ENCODE measurements at regions not wholly inside any gene's neighbourhood (a gene's known extent, or its start where the extent isn't known, plus 50 kb on each side); places are given as distances from the start of the nearest gene placed in this dataset.

- WGBS, 2 donors (ENCODE audit: extremely low coverage in 2 of 2, insufficient read length in 2 of 2, insufficient replicate concordance in 1 of 2) = no CpG with 5 or more reads among the region's 1 CpG
- Histone ChIP-seq H3K9me3 (replicated peaks in 1 of 2; ENCODE audit: control insufficient read depth in 2 of 2, insufficient read depth in 1 of 2, low read depth in 1 of 2, low read length in 2 of 2) (no peaks in the 10 kb centered on the region), H3K27ac (replicated peaks; ENCODE audit: low read length) (no peak overlapping the region), H3K4me3 (ENCODE audit: low read length in 2 of 2) (no peak overlapping the region), H2AFZ (ENCODE audit: low read length) (no peak overlapping the region), H3K36me3 (replicated peaks in 1 of 2; ENCODE audit: control insufficient read depth in 2 of 2, insufficient read depth in 2 of 2, low read length in 2 of 2) (no peaks in the 10 kb centered on the region), H3K4me2 (ENCODE audit: insufficient read depth, low read length, poor library complexity, severe bottlenecking) (no peak overlapping the region), H2BK5ac (ENCODE audit: low read length) (no peak overlapping the region), H3K14ac (ENCODE audit: low read length) (no peak overlapping the region), H3K18ac (ENCODE audit: low read length) (no peak overlapping the region), H3K23ac (ENCODE audit: low read depth, low read length, poor library complexity) (no peak overlapping the region), H4K8ac (ENCODE audit: low read depth, low read length) (no peak overlapping the region), H4K91ac (ENCODE audit: low read depth, low read length, poor library complexity) (no peak overlapping the region), H3K79me1 (ENCODE audit: low read depth, low read length) (no peaks in the 10 kb centered on the region), H3K27me3 (ENCODE audit: control insufficient read depth in 3 of 3, insufficient read depth in 3 of 3, low read depth in 1 of 3, low read length in 3 of 3) (no peaks in the 10 kb centered on the region), H2BK120ac (ENCODE audit: low read depth, low read length) (no peak overlapping the region), H2BK15ac (ENCODE audit: low read length) (no peak overlapping the region), H3K4me1 (ENCODE audit: control insufficient read depth in 2 of 2, insufficient read depth in 1 of 2, low read depth in 1 of 2, low read length in 2 of 2) (no peaks in the 10 kb centered on the region), H3K9ac (ENCODE audit: low read depth, low read length, poor library complexity) (no peak overlapping the region), H2AK5ac (ENCODE audit: low read depth, low read length) (no peak overlapping the region), H2BK12ac (ENCODE audit: low read length) (no peak overlapping the region), H3K4ac (ENCODE audit: low read length) (no peak overlapping the region)
- no peak for DNase-seq (ENCODE audit: low spot score)
These were observed 424.1 kb upstream of the PIK3C3 start for GRCh38 chr18:41530970-41531369.

DNA sequence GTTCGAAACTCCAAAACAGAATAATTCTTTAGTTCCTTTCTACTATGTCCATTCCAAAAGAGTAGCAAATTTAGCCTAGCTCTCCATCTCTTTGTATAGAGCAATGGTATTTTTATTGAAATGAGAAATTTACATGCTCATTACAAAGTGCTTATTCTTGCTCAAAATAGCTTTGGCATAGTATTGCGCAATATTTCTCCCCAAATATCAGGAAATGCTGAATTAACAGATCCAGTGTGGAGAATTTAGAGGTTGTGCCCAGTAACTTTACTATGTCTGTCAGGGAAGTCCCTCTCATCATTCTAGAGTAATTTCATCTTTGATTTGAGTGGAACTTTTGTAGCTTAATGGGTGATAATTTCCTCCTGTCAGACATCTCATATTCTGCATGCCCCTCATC lies 425.9 kb upstream of the PIK3C3 start:
- Histone ChIP-seq H2AFZ (ENCODE audit: low read length) (no peak overlapping the region), H3K9ac (ENCODE audit: low read depth, low read length, poor library complexity) (no peak overlapping the region), H3K4me3 (ENCODE audit: low read length in 2 of 2) (no peak overlapping the region), H3K4me1 (ENCODE audit: control insufficient read depth in 2 of 2, insufficient read depth in 1 of 2, low read depth in 1 of 2, low read length in 2 of 2) (no peaks in the 10 kb centered on the region), H3K18ac (ENCODE audit: low read length) (no peak overlapping the region), H4K91ac (ENCODE audit: low read depth, low read length, poor library complexity) (no peak overlapping the region), H2BK12ac (ENCODE audit: low read length) (no peak overlapping the region), H2BK120ac (ENCODE audit: low read depth, low read length) (no peak overlapping the region), H3K36me3 (replicated peaks in 1 of 2; ENCODE audit: control insufficient read depth in 2 of 2, insufficient read depth in 2 of 2, low read length in 2 of 2) (no peaks in the 10 kb centered on the region), H3K4me2 (ENCODE audit: insufficient read depth, low read length, poor library complexity, severe bottlenecking) (no peak overlapping the region), H2AK5ac (ENCODE audit: low read depth, low read length) (no peak overlapping the region), H4K8ac (ENCODE audit: low read depth, low read length) (no peak overlapping the region), H3K9me3 (replicated peaks in 1 of 2; ENCODE audit: control insufficient read depth in 2 of 2, insufficient read depth in 1 of 2, low read depth in 1 of 2, low read length in 2 of 2) (no peaks in the 10 kb centered on the region), H3K14ac (ENCODE audit: low read length) (no peak overlapping the region), H3K79me1 (ENCODE audit: low read depth, low read length) (no peaks in the 10 kb centered on the region), H3K27ac (replicated peaks; ENCODE audit: low read length) (no peak overlapping the region), H3K23ac (ENCODE audit: low read depth, low read length, poor library complexity) (no peak overlapping the region), H3K4ac (ENCODE audit: low read length) (no peak overlapping the region), H2BK5ac (ENCODE audit: low read length) (no peak overlapping the region), H3K27me3 (ENCODE audit: control insufficient read depth in 3 of 3, insufficient read depth in 3 of 3, low read depth in 1 of 3, low read length in 3 of 3) (no peaks in the 10 kb centered on the region), H2BK15ac (ENCODE audit: low read length) (no peak overlapping the region)
- no peak for DNase-seq (ENCODE audit: low spot score)
- no CpG with 5 or more reads among the region's 2 CpGs for WGBS, 2 donors (ENCODE audit: extremely low coverage in 2 of 2, insufficient read length in 2 of 2, insufficient replicate concordance in 1 of 2)

DNA sequence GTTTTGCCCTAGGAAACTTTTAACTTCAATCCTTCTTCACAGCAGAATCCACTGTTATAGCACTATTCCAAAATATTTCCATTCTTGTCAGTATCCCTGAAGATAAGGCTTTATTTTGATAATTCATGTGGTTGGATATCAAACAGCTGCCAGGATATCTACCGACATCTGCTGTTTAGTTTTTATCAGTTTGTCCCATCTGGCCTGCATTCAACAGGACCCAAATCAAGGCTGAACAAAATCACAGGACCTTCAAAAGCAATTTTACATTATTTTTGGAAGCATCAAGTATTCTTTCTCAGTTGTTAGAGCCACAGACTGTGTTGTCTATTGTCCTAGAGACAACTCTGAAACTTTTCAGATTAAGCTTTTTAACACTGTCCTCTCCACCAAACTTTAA lies 429.0 kb upstream of the PIK3C3 start:
- Histone ChIP-seq H2BK15ac (ENCODE audit: low read length) (no peak overlapping the region), H2BK120ac (ENCODE audit: low read depth, low read length) (no peak overlapping the region), H4K91ac (ENCODE audit: low read depth, low read length, poor library complexity) (no peak overlapping the region), H4K8ac (ENCODE audit: low read depth, low read length) (no peak overlapping the region), H3K79me1 (ENCODE audit: low read depth, low read length) (no peaks in the 10 kb centered on the region), H3K4me1 (ENCODE audit: control insufficient read depth in 2 of 2, insufficient read depth in 1 of 2, low read depth in 1 of 2, low read length in 2 of 2) (no peaks in the 10 kb centered on the region), H3K27me3 (ENCODE audit: control insufficient read depth in 3 of 3, insufficient read depth in 3 of 3, low read depth in 1 of 3, low read length in 3 of 3) (no peaks in the 10 kb centered on the region), H3K4ac (ENCODE audit: low read length) (no peak overlapping the region), H3K4me2 (ENCODE audit: insufficient read depth, low read length, poor library complexity, severe bottlenecking) (no peak overlapping the region), H3K9ac (ENCODE audit: low read depth, low read length, poor library complexity) (no peak overlapping the region), H2BK5ac (ENCODE audit: low read length) (no peak overlapping the region), H3K14ac (ENCODE audit: low read length) (no peak overlapping the region), H3K18ac (ENCODE audit: low read length) (no peak overlapping the region), H2AK5ac (ENCODE audit: low read depth, low read length) (no peak overlapping the region), H3K9me3 (replicated peaks in 1 of 2; ENCODE audit: control insufficient read depth in 2 of 2, insufficient read depth in 1 of 2, low read depth in 1 of 2, low read length in 2 of 2) (no peaks in the 10 kb centered on the region), H2BK12ac (ENCODE audit: low read length) (no peak overlapping the region), H3K4me3 (ENCODE audit: low read length in 2 of 2) (no peak overlapping the region), H3K36me3 (replicated peaks in 1 of 2; ENCODE audit: control insufficient read depth in 2 of 2, insufficient read depth in 2 of 2, low read length in 2 of 2) (no peaks in the 10 kb centered on the region), H3K23ac (ENCODE audit: low read depth, low read length, poor library complexity) (no peak overlapping the region), H2AFZ (ENCODE audit: low read length) (no peak overlapping the region), H3K27ac (replicated peaks; ENCODE audit: low read length) (no peak overlapping the region)
- DNase-seq (ENCODE audit: low spot score) = no peak
- WGBS, 2 donors (ENCODE audit: extremely low coverage in 2 of 2, insufficient read length in 2 of 2, insufficient replicate concordance in 1 of 2) = no CpG with 5 or more reads among the region's 1 CpG

DNA sequence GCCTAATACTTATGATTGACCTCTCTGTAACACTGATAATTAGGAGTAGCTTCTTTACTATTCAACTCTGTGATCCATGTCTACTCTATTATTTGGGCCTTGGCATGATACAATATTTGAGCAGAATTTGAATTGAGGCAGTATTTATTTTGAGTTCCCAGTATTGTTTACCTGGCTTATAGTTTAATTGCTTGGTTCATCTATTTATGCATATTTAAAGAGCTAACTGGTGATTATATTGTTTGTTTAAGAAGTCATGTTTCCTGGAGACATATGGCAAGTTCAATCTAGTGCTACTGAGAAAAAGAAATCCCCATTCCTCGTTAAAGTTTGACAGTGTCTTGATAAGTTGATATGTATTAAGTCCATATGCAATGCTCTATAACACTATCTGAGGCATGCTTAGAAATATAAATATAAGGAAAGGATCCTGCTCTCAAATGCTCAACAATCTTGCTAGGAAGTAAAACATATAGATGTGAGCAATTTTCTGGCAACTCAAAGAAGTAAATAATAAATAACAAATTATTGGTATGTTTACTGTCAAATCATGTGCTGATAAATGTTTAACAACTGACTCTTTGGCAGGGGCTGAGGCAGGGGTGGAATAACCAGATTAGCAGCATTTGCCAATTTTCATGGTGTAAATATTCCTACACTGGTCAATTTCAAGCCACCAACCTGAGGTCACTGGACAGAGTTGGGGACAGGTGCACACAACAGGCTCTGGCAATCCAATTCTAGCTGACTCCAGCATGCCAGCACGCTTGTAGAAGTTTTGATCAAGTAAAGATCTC lies 430.2 kb upstream of the PIK3C3 start:
- Histone ChIP-seq H3K4me2 (ENCODE audit: insufficient read depth, low read length, poor library complexity, severe bottlenecking) (no peak overlapping the region), H3K18ac (ENCODE audit: low read length) (no peak overlapping the region), H3K4me1 (ENCODE audit: control insufficient read depth in 2 of 2, insufficient read depth in 1 of 2, low read depth in 1 of 2, low read length in 2 of 2) (no peaks in the 10 kb centered on the region), H3K14ac (ENCODE audit: low read length) (no peak overlapping the region), H3K36me3 (replicated peaks in 1 of 2; ENCODE audit: control insufficient read depth in 2 of 2, insufficient read depth in 2 of 2, low read length in 2 of 2) (no peaks in the 10 kb centered on the region), H3K79me1 (ENCODE audit: low read depth, low read length) (no peaks in the 10 kb centered on the region), H2AFZ (ENCODE audit: low read length) (no peak overlapping the region), H4K91ac (ENCODE audit: low read depth, low read length, poor library complexity) (no peak overlapping the region), H3K27ac (replicated peaks; ENCODE audit: low read length) (no peak overlapping the region), H3K4ac (ENCODE audit: low read length) (no peak overlapping the region), H2BK120ac (ENCODE audit: low read depth, low read length) (no peak overlapping the region), H3K4me3 (ENCODE audit: low read length in 2 of 2) (no peak overlapping the region), H2AK5ac (ENCODE audit: low read depth, low read length) (no peak overlapping the region), H3K9me3 (replicated peaks in 1 of 2; ENCODE audit: control insufficient read depth in 2 of 2, insufficient read depth in 1 of 2, low read depth in 1 of 2, low read length in 2 of 2) (no peaks in the 10 kb centered on the region), H3K9ac (ENCODE audit: low read depth, low read length, poor library complexity) (no peak overlapping the region), H2BK5ac (ENCODE audit: low read length) (no peak overlapping the region), H3K23ac (ENCODE audit: low read depth, low read length, poor library complexity) (no peak overlapping the region), H2BK12ac (ENCODE audit: low read length) (no peak overlapping the region), H4K8ac (ENCODE audit: low read depth, low read length) (no peak overlapping the region), H2BK15ac (ENCODE audit: low read length) (no peak overlapping the region), H3K27me3 (ENCODE audit: control insufficient read depth in 3 of 3, insufficient read depth in 3 of 3, low read depth in 1 of 3, low read length in 3 of 3) (no peaks in the 10 kb centered on the region)
- no peak for DNase-seq (ENCODE audit: low spot score)
- WGBS, 2 donors (ENCODE audit: extremely low coverage in 2 of 2, insufficient read length in 2 of 2, insufficient replicate concordance in 1 of 2) = no CpG with 5 or more reads among the region's 2 CpGs

All from neuronal stem cell (in vitro differentiated cells).